Psoas muscle (tissue), 7 donors: ENCODE measurements at regions not wholly inside any gene's neighbourhood (a gene's known extent, or its start where the extent isn't known, plus 50 kb on each side); places are given as distances from the start of the nearest gene placed in this dataset.

Source experiments
- ATAC-seq, 4 donors: fragments of 200-7000 bp; cut with Tn5 transposase; one replicate each; pipeline ENCODE4 v1.9.1; 2020; ENCODE audit warnings: moderate library complexity in 3 of 4, mild to moderate bottlenecking in 2 of 4
- DNase-seq, 2 donors: peaks; one replicate each; pipeline ENCODE4 v3.0.0-alpha.2; 2020
- H3K27ac ChIP-seq: fragments of 200-600 bp; one replicate; pipeline ENCODE4 v1.8.0; 2022
- H3K27me3 ChIP-seq, 3 donors: fragments of 200-600 bp in 1 of 3; one replicate each; pipeline versions ENCODE4 v1.6.1 to v1.8.0; 2013 to 2022; ENCODE audit warnings: low read length in 2 of 3, mild to moderate bottlenecking in 2 of 3, moderate library complexity in 1 of 3; ENCODE audit not compliant: insufficient read depth in 3 of 3
- H3K36me3 ChIP-seq, 2 donors: fragments of 200-600 bp in 1 of 2; one replicate each; pipeline versions ENCODE4 v1.6.1 to v1.8.0; 2013 to 2022; ENCODE audit warnings: low read depth in 1 of 2, mild to moderate bottlenecking in 1 of 2, moderate library complexity in 1 of 2; ENCODE audit not compliant: insufficient read depth in 1 of 2
- H3K4me1 ChIP-seq: fragments of 200-600 bp; one replicate; pipeline ENCODE4 v1.8.0; 2022
- H3K4me3 ChIP-seq: fragments of 200-600 bp; one replicate; pipeline ENCODE4 v1.8.0; 2022; ENCODE audit warnings: mild to moderate bottlenecking
- H3K9me3 ChIP-seq: fragments of 200-600 bp; one replicate; pipeline ENCODE4 v1.8.0; 2022
- CTCF ChIP-seq: fragments of 200-600 bp; IDR thresholded peaks from one replicate; pipeline ENCODE4 v1.8.0; 2022; ENCODE audit warnings: antibody characterized with exemption
- WGBS, 3 donors: extraction: QIAGEN DNeasy Blood & Tissue Kit; methylation state at CpG; one replicate each; pipeline versions ENCODE4 v1.1.6 to v1.1.7; 2013; 5-methylcytosine and 5-hydroxymethylcytosine counted together
- intact Hi-C, 2 donors: fragments of 100-400 bp; cut with DNase I; formaldehyde crosslinking; loops; one replicate each; pipeline versions ENCODE4 v1.11.0 to v1.14.2; 2022
- donor health status: healthy with polysubstance abuse.
- donor health status: DM: no; HTN: no; CAD: no; lungs with moderate emphysema.
- donor health status: Bipolar disorder and iron deficiency.
- donor health status: healthy.
- donor health status: DM: yes; HTN: yes; CAD: no.
- donor health status: DM: no; HTN: no; CAD: no.
- donor health status: DM: yes; HTN: yes; CAD: no.

GRCh38 chr4:111483375-111484169, 661.7 kb upstream of the FAM241A start:
- TF ChIP-seq CTCF, result no peak
- H3K36me3 ChIP-seq, result no peaks in the 10 kb centered on the region
- no peak overlapping the region for H3K27ac ChIP-seq
- H3K9me3 ChIP-seq, result no peaks in the 10 kb centered on the region
- 53 to 72% (median 58%) methylated on average over 8 of the region's 8 CpGs for WGBS, 3 donors
- ATAC-seq, result no peak
- no peak for DNase-seq
- H3K4me1 ChIP-seq, result no peaks in the 10 kb centered on the region
- intact Hi-C loops, result no loop called here
- H3K27me3 ChIP-seq, result no peaks in the 10 kb centered on the region
- H3K4me3 ChIP-seq, result no peak overlapping the region

- no peak overlapping the region for H3K4me3 ChIP-seq
- H3K9me3 ChIP-seq, result no peaks in the 10 kb centered on the region
- ATAC-seq (no peak), DNase-seq (no peak)
- no peak overlapping the region for H3K27ac ChIP-seq
- H3K27me3 ChIP-seq, result no peaks in the 10 kb centered on the region
- 24 to 32% (median 28%) methylated on average over 1 of the region's 1 CpG for WGBS, 3 donors
- H3K36me3 ChIP-seq, result no peaks in the 10 kb centered on the region
- TF ChIP-seq CTCF, result no peak
- H3K4me1 ChIP-seq, result no peaks in the 10 kb centered on the region
- intact Hi-C loops, result no loop called here
Observed at GRCh38 chr4:111492496-111492895, 652.8 kb upstream of the FAM241A start.

GRCh38 chr4:111494471-111494870, 650.8 kb upstream of the FAM241A start:
- 82 to 84% (median 83%) methylated on average over 2 of the region's 2 CpGs for WGBS, 3 donors
- intact Hi-C loops, result no loop called here
- DNase-seq, result no peak
- no peak overlapping the region for H3K27ac ChIP-seq
- no peak overlapping the region for H3K4me3 ChIP-seq
- no peaks in the 10 kb centered on the region for H3K27me3 ChIP-seq
- H3K4me1 ChIP-seq, result no peaks in the 10 kb centered on the region
- TF ChIP-seq CTCF, result no peak
- H3K36me3 ChIP-seq, result no peaks in the 10 kb centered on the region
- H3K9me3 ChIP-seq, result no peaks in the 10 kb centered on the region
- ATAC-seq, result no peak

GRCh38 chr4:111494971-111495370, 650.3 kb upstream of the FAM241A start:
- intact Hi-C loops, result no loop called here
- H3K36me3 ChIP-seq, result no peaks in the 10 kb centered on the region
- no peak overlapping the region for H3K27ac ChIP-seq
- DNase-seq (no peak), ATAC-seq (no peak)
- no peak overlapping the region for H3K4me3 ChIP-seq
- H3K27me3 ChIP-seq, result no peaks in the 10 kb centered on the region
- 11 to 20% (median 13%) methylated on average over 1 of the region's 1 CpG for WGBS, 3 donors
- no peaks in the 10 kb centered on the region for H3K9me3 ChIP-seq
- H3K4me1 ChIP-seq, result no peaks in the 10 kb centered on the region
- no peak for TF ChIP-seq CTCF

GRCh38 chr4:111499291-111499690, 646.0 kb upstream of the FAM241A start:
- Histone ChIP-seq H3K36me3 (no peaks in the 10 kb centered on the region), H3K4me3 (no peak overlapping the region), H3K9me3 (no peaks in the 10 kb centered on the region), H3K4me1 (no peaks in the 10 kb centered on the region), H3K27me3 (no peaks in the 10 kb centered on the region), H3K27ac (no peak overlapping the region)
- TF ChIP-seq CTCF, result no peak
- intact Hi-C loops, result no loop called here
- DNase-seq (no peak), ATAC-seq (no peak)
- WGBS, 3 donors, result 68 to 78% (median 73%) methylated on average over 3 of the region's 3 CpGs
